ENCODE measurements at regions not wholly inside any gene's neighbourhood (a gene's known extent, or its start where the extent isn't known, plus 50 kb on each side); places are given as distances from the start of the nearest gene placed in this dataset.
A peak's percentile ranks its signal among the peaks of the same experiment; 100 is the strongest.

- H3K27me3 ChIP-seq (ENCODE audit: control insufficient read depth, insufficient read depth, low read length) = no peaks in the 10 kb centered on the region
- H3K4me3 ChIP-seq (ENCODE audit: low read length) = no peak overlapping the region
- H3K9me3 ChIP-seq (ENCODE audit: control insufficient read depth, insufficient read depth, low read length) = no peaks in the 10 kb centered on the region
- H3K36me3 ChIP-seq (ENCODE audit: control insufficient read depth, insufficient read depth, low read length) = no peaks in the 10 kb centered on the region
- 0 out of 2 replicates have a peak, but pooled peaks cover 1% of the 10 kb centered on the region for H3K4me1 ChIP-seq (ENCODE audit: control insufficient read depth, insufficient read depth, low read length)
- no peak overlapping the region for H3K27ac ChIP-seq (ENCODE audit: low read length)
- no peak for DNase-seq (ENCODE audit: low read depth, low spot score)
- WGBS (ENCODE audit: insufficient coverage, insufficient read length) = no CpG with 5 or more reads among the region's 32 CpGs
Measured at GRCh38 chr5:54649041-54649504, 131.5 kb downstream of the SNX18 start.

GRCh38 chr5:54646356-54647101 is 129.0 kb downstream of the SNX18 start:
- Histone ChIP-seq H3K36me3 (ENCODE audit: control insufficient read depth, insufficient read depth, low read length) (no peaks in the 10 kb centered on the region), H3K27ac (ENCODE audit: low read length) (no peak overlapping the region), H3K27me3 (ENCODE audit: control insufficient read depth, insufficient read depth, low read length) (no peaks in the 10 kb centered on the region), H3K4me3 (ENCODE audit: low read length) (no peak overlapping the region), H3K9me3 (ENCODE audit: control insufficient read depth, insufficient read depth, low read length) (no peaks in the 10 kb centered on the region), H3K4me1 (ENCODE audit: control insufficient read depth, insufficient read depth, low read length) (0 out of 2 replicates have a peak, but pooled peaks cover 1% of the 10 kb centered on the region)
- no CpG with 5 or more reads among the region's 14 CpGs for WGBS (ENCODE audit: insufficient coverage, insufficient read length)
- DNase-seq (ENCODE audit: low read depth, low spot score) = no peak

- Histone ChIP-seq H3K4me1 (ENCODE audit: control insufficient read depth, insufficient read depth, low read length) (0 out of 2 replicates have a peak, but pooled peaks cover 1% of the 10 kb centered on the region), H3K4me3 (ENCODE audit: low read length) (no peak overlapping the region), H3K27me3 (ENCODE audit: control insufficient read depth, insufficient read depth, low read length) (no peaks in the 10 kb centered on the region), H3K27ac (ENCODE audit: low read length) (no peak overlapping the region), H3K36me3 (ENCODE audit: control insufficient read depth, insufficient read depth, low read length) (no peaks in the 10 kb centered on the region), H3K9me3 (ENCODE audit: control insufficient read depth, insufficient read depth, low read length) (no peaks in the 10 kb centered on the region)
- no CpG with 5 or more reads among the region's 2 CpGs for WGBS (ENCODE audit: insufficient coverage, insufficient read length)
- no peak for DNase-seq (ENCODE audit: low read depth, low spot score)
Measured at GRCh38 chr5:54645882-54646355, 128.4 kb downstream of the SNX18 start.

GRCh38 chr5:54644226-54644625 is 126.7 kb downstream of the SNX18 start:
- Histone ChIP-seq H3K4me3 (ENCODE audit: low read length) (no peak overlapping the region), H3K27me3 (ENCODE audit: control insufficient read depth, insufficient read depth, low read length) (no peaks in the 10 kb centered on the region), H3K36me3 (ENCODE audit: control insufficient read depth, insufficient read depth, low read length) (no peaks in the 10 kb centered on the region), H3K4me1 (ENCODE audit: control insufficient read depth, insufficient read depth, low read length) (0 out of 2 replicates have a peak, but pooled peaks cover 1% of the 10 kb centered on the region), H3K9me3 (ENCODE audit: control insufficient read depth, insufficient read depth, low read length) (no peaks in the 10 kb centered on the region), H3K27ac (ENCODE audit: low read length) (no peak overlapping the region)
- DNase-seq (ENCODE audit: low read depth, low spot score) = no peak
- no CpG with 5 or more reads among the region's 4 CpGs for WGBS (ENCODE audit: insufficient coverage, insufficient read length)

GRCh38 chr5:54643685-54644106 is 126.1 kb downstream of the SNX18 start:
- H3K4me3 ChIP-seq (ENCODE audit: low read length) = no peak overlapping the region

GRCh38 chr5:54639621-54640020 is 122.1 kb downstream of the SNX18 start:
- Histone ChIP-seq H3K4me3 (ENCODE audit: low read length) (no peak overlapping the region), H3K36me3 (ENCODE audit: control insufficient read depth, insufficient read depth, low read length) (no peaks in the 10 kb centered on the region), H3K9me3 (ENCODE audit: control insufficient read depth, insufficient read depth, low read length) (no peaks in the 10 kb centered on the region), H3K4me1 (ENCODE audit: control insufficient read depth, insufficient read depth, low read length) (no peaks in the 10 kb centered on the region), H3K27me3 (ENCODE audit: control insufficient read depth, insufficient read depth, low read length) (no peaks in the 10 kb centered on the region), H3K27ac (ENCODE audit: low read length) (no peak overlapping the region)
- WGBS (ENCODE audit: insufficient coverage, insufficient read length) = no CpG with 5 or more reads among the region's 5 CpGs
- peak; percentile 16 for DNase-seq (ENCODE audit: low read depth, low spot score)

More at GRCh38 chr5:54643685-54644106, 126.1 kb downstream of the SNX18 start:
- Histone ChIP-seq H3K27me3 (ENCODE audit: control insufficient read depth, insufficient read depth, low read length) (no peaks in the 10 kb centered on the region), H3K27ac (ENCODE audit: low read length) (no peak overlapping the region), H3K9me3 (ENCODE audit: control insufficient read depth, insufficient read depth, low read length) (no peaks in the 10 kb centered on the region), H3K4me1 (ENCODE audit: control insufficient read depth, insufficient read depth, low read length) (0 out of 2 replicates have a peak, but pooled peaks cover 1% of the 10 kb centered on the region), H3K36me3 (ENCODE audit: control insufficient read depth, insufficient read depth, low read length) (no peaks in the 10 kb centered on the region)
- DNase-seq (ENCODE audit: low read depth, low spot score) = no peak
- WGBS (ENCODE audit: insufficient coverage, insufficient read length) = no CpG with 5 or more reads among the region's 4 CpGs

GRCh38 chr5:54638106-54638505 is 120.5 kb downstream of the SNX18 start:
- no peaks in the 10 kb centered on the region for H3K27me3 ChIP-seq (ENCODE audit: control insufficient read depth, insufficient read depth, low read length)
- WGBS (ENCODE audit: insufficient coverage, insufficient read length) = no CpG with 5 or more reads among the region's 2 CpGs
- DNase-seq (ENCODE audit: low read depth, low spot score) = no peak
- H3K4me3 ChIP-seq (ENCODE audit: low read length) = no peak overlapping the region
- H3K4me1 ChIP-seq (ENCODE audit: control insufficient read depth, insufficient read depth, low read length) = no peaks in the 10 kb centered on the region
- no peak overlapping the region for H3K27ac ChIP-seq (ENCODE audit: low read length)
- no peaks in the 10 kb centered on the region for H3K36me3 ChIP-seq (ENCODE audit: control insufficient read depth, insufficient read depth, low read length)
- no peaks in the 10 kb centered on the region for H3K9me3 ChIP-seq (ENCODE audit: control insufficient read depth, insufficient read depth, low read length)

GRCh38 chr5:54637654-54638053 is 120.1 kb downstream of the SNX18 start:
- Histone ChIP-seq H3K36me3 (ENCODE audit: control insufficient read depth, insufficient read depth, low read length) (no peaks in the 10 kb centered on the region), H3K9me3 (ENCODE audit: control insufficient read depth, insufficient read depth, low read length) (no peaks in the 10 kb centered on the region), H3K4me3 (ENCODE audit: low read length) (no peak overlapping the region), H3K27me3 (ENCODE audit: control insufficient read depth, insufficient read depth, low read length) (no peaks in the 10 kb centered on the region), H3K4me1 (ENCODE audit: control insufficient read depth, insufficient read depth, low read length) (no peaks in the 10 kb centered on the region), H3K27ac (ENCODE audit: low read length) (no peak overlapping the region)
- no CpG with 5 or more reads among the region's 6 CpGs for WGBS (ENCODE audit: insufficient coverage, insufficient read length)
- no peak for DNase-seq (ENCODE audit: low read depth, low spot score)

- Histone ChIP-seq H3K36me3 (ENCODE audit: control insufficient read depth, insufficient read depth, low read length) (no peaks in the 10 kb centered on the region), H3K4me1 (ENCODE audit: control insufficient read depth, insufficient read depth, low read length) (no peaks in the 10 kb centered on the region), H3K27me3 (ENCODE audit: control insufficient read depth, insufficient read depth, low read length) (no peaks in the 10 kb centered on the region), H3K27ac (ENCODE audit: low read length) (no peak overlapping the region), H3K9me3 (ENCODE audit: control insufficient read depth, insufficient read depth, low read length) (no peaks in the 10 kb centered on the region), H3K4me3 (ENCODE audit: low read length) (no peak overlapping the region)
- WGBS (ENCODE audit: insufficient coverage, insufficient read length) = no CpG with 5 or more reads among the region's 1 CpG
- no peak for DNase-seq (ENCODE audit: low read depth, low spot score)
Measured at GRCh38 chr5:54634089-54634488, 116.5 kb downstream of the SNX18 start.

GRCh38 chr5:54632131-54632701 is 114.7 kb downstream of the SNX18 start:
- WGBS (ENCODE audit: insufficient coverage, insufficient read length) = no CpG with 5 or more reads among the region's 6 CpGs
- no peak for DNase-seq (ENCODE audit: low read depth, low spot score)
- Histone ChIP-seq H3K4me1 (ENCODE audit: control insufficient read depth, insufficient read depth, low read length) (no peaks in the 10 kb centered on the region), H3K27ac (ENCODE audit: low read length) (no peak overlapping the region), H3K4me3 (ENCODE audit: low read length) (no peak overlapping the region), H3K36me3 (ENCODE audit: control insufficient read depth, insufficient read depth, low read length) (no peaks in the 10 kb centered on the region), H3K27me3 (ENCODE audit: control insufficient read depth, insufficient read depth, low read length) (no peaks in the 10 kb centered on the region), H3K9me3 (ENCODE audit: control insufficient read depth, insufficient read depth, low read length) (no peaks in the 10 kb centered on the region)
